HL-60 (cell line): ENCODE measurements at regions not wholly inside any gene's neighbourhood (a gene's known extent, or its start where the extent isn't known, plus 50 kb on each side); places are given as distances from the start of the nearest gene placed in this dataset.

Source experiments
- GABPA ChIP-seq: IDR thresholded peaks from 2 replicates; pipeline ENCODE4 v1.6.1; 2012; ENCODE audit warnings: low read depth
- POLR2AphosphoS5 ChIP-seq: IDR thresholded peaks from 2 replicates; pipeline ENCODE4 v1.6.1; 2012; ENCODE audit warnings: low read depth
- SPI1 ChIP-seq: IDR thresholded peaks from 2 replicates; pipeline ENCODE4 v1.6.1; 2012; ENCODE audit warnings: low read depth, mild to moderate bottlenecking, borderline replicate concordance
- TF ChIP-seq, protein P1 (sequence below): IDR thresholded peaks from 2 replicates; pipeline ENCODE4 v1.6.1; 2012; ENCODE audit warnings: low read depth; ENCODE audit not compliant: insufficient replicate concordance
- TF ChIP-seq, protein P2 (sequence below): IDR thresholded peaks from one replicate; pipeline ENCODE4 v1.5.1; 2011; ENCODE audit warnings: low read length, control low read depth, inconsistent platforms; ENCODE audit not compliant: insufficient read depth

DNA sequence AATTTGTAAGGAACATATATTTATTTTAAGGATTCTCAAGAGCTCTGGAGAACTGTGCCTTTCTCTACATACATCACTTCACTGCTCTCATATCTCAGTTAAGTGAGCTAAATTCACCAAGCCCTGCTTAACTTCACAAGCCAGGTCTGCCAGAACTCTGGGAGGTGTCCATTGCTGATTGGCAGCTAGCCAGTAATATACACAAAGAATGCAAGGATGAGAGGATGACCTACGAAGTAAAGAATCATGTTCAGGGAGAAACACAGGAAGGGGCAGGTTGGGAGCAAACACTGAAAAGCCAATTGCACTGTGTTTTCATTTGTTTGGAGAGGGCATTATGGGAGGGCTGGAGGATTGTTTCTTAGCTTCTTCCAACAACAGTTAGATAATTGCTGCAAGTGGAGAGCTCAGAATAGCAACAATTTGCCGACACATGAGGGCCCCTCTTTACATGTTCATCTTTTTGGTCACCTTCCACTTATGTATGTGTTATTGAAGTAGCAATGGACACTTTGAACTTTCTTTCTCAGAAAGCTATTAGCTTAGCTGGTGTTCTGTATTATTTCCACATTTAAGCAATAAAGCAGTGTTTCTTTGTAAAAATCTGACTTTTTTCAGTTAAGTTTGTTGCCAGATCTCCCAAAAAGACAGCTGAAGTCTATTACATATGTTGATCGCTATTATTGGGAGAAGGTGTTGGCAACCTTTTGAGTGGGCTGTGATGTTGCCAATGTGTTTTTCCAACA is 254.8 kb downstream of the LTN1 start:
- TF ChIP-seq, protein P1, sequence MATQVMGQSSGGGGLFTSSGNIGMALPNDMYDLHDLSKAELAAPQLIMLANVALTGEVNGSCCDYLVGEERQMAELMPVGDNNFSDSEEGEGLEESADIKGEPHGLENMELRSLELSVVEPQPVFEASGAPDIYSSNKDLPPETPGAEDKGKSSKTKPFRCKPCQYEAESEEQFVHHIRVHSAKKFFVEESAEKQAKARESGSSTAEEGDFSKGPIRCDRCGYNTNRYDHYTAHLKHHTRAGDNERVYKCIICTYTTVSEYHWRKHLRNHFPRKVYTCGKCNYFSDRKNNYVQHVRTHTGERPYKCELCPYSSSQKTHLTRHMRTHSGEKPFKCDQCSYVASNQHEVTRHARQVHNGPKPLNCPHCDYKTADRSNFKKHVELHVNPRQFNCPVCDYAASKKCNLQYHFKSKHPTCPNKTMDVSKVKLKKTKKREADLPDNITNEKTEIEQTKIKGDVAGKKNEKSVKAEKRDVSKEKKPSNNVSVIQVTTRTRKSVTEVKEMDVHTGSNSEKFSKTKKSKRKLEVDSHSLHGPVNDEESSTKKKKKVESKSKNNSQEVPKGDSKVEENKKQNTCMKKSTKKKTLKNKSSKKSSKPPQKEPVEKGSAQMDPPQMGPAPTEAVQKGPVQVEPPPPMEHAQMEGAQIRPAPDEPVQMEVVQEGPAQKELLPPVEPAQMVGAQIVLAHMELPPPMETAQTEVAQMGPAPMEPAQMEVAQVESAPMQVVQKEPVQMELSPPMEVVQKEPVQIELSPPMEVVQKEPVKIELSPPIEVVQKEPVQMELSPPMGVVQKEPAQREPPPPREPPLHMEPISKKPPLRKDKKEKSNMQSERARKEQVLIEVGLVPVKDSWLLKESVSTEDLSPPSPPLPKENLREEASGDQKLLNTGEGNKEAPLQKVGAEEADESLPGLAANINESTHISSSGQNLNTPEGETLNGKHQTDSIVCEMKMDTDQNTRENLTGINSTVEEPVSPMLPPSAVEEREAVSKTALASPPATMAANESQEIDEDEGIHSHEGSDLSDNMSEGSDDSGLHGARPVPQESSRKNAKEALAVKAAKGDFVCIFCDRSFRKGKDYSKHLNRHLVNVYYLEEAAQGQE: no peak
- TF ChIP-seq, protein P2, sequence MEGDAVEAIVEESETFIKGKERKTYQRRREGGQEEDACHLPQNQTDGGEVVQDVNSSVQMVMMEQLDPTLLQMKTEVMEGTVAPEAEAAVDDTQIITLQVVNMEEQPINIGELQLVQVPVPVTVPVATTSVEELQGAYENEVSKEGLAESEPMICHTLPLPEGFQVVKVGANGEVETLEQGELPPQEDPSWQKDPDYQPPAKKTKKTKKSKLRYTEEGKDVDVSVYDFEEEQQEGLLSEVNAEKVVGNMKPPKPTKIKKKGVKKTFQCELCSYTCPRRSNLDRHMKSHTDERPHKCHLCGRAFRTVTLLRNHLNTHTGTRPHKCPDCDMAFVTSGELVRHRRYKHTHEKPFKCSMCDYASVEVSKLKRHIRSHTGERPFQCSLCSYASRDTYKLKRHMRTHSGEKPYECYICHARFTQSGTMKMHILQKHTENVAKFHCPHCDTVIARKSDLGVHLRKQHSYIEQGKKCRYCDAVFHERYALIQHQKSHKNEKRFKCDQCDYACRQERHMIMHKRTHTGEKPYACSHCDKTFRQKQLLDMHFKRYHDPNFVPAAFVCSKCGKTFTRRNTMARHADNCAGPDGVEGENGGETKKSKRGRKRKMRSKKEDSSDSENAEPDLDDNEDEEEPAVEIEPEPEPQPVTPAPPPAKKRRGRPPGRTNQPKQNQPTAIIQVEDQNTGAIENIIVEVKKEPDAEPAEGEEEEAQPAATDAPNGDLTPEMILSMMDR: no peak
- TF ChIP-seq POLR2AphosphoS5: no peak
- TF ChIP-seq GABPA: no peak
- no peak for TF ChIP-seq SPI1
